Amniotic epithelial cell (primary cell): ENCODE measurements at regions not wholly inside any gene's neighbourhood (a gene's known extent, or its start where the extent isn't known, plus 50 kb on each side); places are given as distances from the start of the nearest gene placed in this dataset.
"Not testable (repeated sequence)": the region's sequence is repeated elsewhere in the genome, so short reads cannot be mapped to it uniquely, and the experiment has no call there.

Source experiments
- DNase-seq: peaks from one replicate; pipeline ENCODE4 v3.0.0-alpha.2; 2010; ENCODE audit warnings: low read depth

DNA sequence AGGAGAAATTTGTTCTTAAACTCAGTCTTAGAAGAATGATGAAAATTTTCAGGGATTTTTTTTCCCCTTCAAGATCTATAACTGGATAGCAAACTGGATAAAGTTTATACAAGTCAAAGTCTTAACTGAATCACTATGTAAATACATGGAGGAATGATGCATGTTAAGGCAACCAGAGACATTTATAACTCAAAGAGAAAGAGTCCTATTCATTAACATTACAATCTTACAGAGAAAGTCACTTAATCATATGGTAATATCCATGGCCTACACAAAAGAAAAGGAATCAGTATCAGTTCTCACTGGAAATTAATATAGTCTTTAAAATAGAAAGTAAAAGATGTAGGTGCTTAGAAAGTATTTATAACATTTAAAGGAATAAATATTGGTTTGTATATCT, 869.1 kb downstream of the TBL1XR1 start:
- DNase-seq, result no peak

GRCh38 chr3:176326894-176327490, 870.3 kb downstream of the TBL1XR1 start:
- DNase-seq, result not testable (repeated sequence)

DNA sequence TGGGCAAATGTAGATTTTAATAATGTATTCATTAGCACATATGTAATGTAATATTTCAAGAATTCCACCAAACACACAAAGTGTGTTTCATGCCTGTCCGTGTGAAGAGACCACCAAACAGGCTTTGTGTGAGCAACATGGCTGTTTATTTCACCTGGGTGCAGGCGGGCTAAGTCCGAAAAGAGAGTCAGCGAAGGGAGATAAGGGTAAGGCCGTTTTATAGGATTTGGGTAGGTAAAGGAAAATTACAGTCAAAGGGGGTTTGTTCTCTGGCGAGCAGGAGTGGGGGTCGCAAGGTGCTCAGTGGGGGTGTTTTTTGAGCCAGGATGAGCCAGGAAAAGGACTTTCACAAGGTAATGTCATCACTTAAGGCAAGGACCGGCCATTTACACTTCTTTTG, 875.8 kb downstream of the TBL1XR1 start:
- not testable (repeated sequence) for DNase-seq

- DNase-seq, result no peak
Observed at GRCh38 chr3:176321099-176321498, 876.2 kb downstream of the TBL1XR1 start.

DNA sequence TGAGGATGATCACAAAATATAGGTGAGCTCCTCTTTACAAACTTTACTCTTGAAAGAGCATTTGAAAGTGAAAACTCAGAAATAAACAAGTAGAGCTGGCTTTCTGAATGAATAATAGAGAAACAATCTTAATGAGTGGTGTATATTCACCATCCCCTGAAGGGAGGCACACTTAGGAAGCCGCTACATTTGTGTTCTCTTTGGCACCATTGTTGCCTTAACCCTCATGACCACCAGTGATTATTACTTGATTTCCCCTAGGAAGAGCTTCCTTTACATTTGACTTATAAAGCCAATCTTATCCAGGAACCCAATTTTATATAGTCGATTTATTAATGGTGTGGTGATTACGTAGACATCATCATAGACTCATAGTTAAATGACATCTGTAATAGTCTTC, 883.9 kb downstream of the TBL1XR1 start:
- no peak for DNase-seq

GRCh38 chr3:176310641-176311040, 886.6 kb downstream of the TBL1XR1 start:
- DNase-seq, result no peak

DNA sequence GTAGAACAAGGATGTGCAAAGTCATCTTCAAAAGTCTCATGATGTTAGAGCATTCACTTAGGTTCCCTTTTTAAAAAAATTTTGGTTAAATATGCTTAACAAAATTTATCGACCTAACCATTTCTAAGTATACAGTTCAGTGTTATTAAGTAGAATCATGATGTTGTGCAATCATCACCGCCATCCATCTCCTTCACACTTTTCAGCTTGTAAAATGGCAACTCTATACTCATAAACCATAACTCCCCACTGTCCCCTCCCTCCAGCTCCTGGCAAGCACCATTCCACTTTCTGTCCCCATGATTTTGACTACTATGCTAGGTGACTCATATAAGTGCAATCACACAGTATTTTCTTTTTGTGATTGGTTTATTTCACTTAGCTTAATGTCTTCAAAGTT, 895.0 kb downstream of the TBL1XR1 start:
- no peak for DNase-seq

DNA sequence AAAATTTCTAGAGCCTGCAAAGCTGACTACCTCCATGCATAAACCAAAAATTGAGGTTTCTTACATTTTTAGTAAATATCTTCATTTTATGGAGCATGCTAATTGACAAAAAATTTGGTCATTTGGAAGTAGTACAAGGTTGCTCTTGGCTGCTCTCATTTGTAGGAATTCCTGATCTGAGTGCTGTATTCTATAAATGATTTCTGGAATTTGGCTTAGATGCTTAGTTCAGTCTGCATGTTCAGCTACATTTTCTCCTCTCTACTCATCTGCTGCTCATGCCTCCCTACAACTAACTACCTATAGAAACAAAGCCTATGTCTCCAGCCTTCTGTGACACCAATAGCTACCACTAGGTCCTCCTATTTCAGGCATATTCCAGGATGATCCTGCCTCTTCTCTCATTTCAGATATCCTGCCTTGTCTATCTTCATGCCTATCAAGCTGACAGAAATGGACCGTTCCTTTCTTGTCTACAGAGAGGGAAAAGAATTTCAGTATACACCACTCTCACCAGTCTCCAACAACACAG, 901.1 kb downstream of the TBL1XR1 start:
- no peak for DNase-seq

DNA sequence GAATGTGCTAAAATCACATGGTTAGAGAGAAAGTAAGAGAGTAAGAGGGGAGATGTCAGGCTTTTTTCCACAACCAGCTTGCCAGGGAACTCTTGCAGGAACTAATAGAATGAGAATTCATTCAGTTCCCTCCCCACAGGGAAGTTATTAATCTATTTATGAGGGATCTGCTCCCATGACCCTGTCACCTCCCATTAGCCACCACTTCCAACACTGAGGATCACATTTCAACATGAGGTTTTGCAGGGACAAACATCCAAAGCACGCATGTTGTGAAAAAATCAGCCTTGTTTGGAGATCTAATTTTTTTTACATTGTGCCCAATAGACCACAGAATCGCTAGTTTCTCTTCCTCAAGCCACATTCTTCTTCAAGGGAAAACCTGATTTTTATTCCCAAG, 904.0 kb downstream of the TBL1XR1 start:
- DNase-seq, result no peak

DNA sequence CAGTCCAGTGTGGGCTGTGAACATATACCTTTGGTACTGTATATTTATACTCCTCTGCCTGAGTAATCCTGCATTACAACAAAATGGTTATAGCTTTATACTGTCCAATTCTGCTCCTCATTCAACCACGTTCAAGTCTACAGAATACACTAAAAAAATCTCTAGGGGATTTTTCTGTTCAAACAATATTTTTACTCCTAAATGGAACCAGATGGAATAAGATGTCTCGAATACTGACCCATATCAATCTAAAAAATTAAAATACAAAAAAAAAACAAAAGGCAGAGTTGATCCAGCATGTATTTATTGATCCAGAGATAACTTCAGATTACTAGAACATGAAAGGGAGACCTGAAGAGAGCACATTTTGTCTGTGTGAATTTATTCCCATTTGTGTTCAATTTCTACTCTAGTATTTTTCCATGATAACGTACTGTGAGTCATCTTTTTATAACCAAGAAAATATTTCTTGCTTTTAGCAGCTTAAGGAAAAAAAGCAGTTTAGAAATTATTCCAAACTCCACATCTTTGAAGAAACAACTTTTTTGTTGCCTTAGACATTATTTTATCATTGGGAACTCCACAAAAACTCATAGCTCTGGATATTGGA, 910.7 kb downstream of the TBL1XR1 start:
- DNase-seq, result no peak

- no peak for DNase-seq
Observed at GRCh38 chr3:176275538-176275937, 921.7 kb downstream of the TBL1XR1 start.

DNA sequence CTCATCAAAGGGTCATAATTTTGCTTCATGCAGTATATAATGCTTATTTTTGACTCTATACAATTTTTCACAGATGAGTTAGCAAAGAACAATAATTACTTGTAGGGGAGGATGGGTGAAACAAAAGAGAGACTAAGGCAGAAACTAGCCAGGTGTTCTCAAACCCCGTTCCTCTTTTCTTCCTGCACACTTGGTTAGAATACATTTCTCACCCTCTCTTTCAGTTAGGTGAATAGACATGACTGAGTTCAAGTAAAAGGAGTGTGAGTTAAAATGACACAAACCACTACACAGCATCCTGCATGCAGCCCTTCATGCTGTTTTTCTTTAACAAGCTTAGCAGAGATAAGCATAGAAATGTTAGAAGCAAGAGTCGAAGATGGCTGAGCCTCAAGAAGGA, 922.2 kb downstream of the TBL1XR1 start:
- no peak for DNase-seq

- no peak for DNase-seq
Observed at GRCh38 chr3:176274161-176274560, 923.1 kb downstream of the TBL1XR1 start.

DNA sequence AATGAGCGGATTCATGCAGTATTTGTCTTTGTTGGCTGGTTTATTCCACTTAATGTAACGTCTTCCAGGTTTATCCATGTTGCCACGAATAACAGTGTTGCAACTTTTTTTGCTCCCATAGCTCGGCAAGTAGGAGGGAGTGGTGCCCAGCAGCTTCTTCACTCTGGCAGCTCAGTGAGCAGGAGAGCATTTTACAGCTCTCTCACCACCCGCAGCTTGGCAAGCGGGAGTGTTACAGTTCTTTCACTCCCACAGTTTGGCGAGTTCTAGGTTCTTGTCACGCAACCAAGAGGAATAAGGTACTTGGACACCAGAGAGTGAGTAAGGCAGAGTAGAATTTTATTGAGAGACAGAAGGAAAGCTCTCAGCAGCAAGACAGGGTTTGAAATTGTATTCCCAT, 935.2 kb downstream of the TBL1XR1 start:
- no peak for DNase-seq

DNA sequence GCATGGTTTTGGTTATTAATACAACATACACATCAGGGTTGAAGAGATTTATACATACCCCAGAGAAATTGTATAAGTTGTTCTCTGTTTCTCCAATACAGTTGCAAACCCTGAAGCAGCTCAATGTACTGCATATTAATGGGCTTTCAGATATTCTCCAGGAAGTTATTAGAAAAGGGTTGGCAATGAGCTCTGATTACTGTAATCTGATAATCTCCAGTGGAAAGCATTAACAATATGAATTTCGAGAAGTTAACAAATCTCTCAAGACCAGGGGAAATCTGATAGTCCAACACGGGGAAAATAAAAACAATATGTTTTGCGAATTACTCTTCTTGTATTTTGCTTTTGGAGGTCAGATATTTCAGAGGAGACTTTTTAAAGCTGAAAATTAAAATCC, 950.1 kb downstream of the TBL1XR1 start:
- DNase-seq, result no peak

DNA sequence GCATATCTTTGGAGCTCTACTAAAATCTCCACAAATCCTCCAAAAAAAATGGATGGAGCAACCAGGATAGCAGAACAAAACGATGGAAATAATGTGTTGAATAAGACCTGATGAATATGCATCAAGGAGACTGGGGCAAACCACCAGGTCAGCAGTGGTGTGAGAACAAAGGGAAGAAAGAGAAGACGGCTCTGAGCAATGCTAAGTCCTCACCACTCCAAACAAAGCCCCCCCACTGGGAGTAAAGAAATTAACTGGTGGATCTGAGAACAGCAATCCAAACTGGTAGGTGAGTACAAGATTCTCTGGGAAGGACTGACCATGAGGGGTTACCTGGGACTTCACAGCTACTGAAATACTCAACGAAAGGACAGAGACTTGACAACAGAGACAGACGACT, 977.3 kb downstream of the TBL1XR1 start:
- DNase-seq, result no peak

- DNase-seq, result no peak
Observed at GRCh38 chr3:176214758-176215157, 982.5 kb downstream of the TBL1XR1 start.

DNA sequence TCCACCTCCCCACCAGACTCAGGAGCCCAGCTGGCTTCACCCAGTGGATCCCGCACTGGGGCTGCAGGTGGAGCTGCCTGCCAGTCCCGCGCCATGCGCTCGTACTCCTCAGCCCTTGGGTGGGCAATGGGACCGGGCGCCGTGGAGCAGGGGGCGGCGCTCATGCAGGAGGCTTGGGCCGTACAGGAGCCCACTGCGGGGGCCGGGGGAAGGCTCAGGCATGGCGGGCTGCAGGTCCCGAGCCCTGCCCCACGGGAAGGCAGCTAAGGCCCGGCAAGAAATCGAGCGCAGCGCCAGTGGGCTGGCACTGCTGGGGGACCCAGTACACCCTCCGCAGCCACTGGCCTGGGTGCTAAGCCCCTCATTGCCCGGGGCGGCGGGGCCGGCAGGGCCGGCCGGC, 984.0 kb downstream of the TBL1XR1 start:
- DNase-seq, result not testable (repeated sequence)

DNA sequence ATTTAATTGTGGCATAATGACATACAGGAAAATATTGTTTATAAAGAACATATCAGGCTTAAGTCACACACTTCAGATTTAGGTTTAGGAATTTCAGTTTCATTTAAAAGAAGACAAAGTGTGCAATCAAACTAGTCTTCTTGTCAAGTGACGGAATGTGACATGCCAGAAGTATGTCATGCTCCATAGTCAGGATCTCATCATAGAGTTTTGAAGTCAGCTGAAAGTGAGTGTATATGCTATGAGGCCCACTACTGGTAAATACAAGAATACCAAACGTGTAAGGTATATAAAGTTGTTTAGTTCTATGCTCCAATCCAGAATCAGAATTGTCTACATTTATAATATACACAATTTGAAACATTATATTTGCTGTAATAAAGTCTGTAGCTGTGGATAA, 988.4 kb downstream of the TBL1XR1 start:
- DNase-seq, result no peak

DNA sequence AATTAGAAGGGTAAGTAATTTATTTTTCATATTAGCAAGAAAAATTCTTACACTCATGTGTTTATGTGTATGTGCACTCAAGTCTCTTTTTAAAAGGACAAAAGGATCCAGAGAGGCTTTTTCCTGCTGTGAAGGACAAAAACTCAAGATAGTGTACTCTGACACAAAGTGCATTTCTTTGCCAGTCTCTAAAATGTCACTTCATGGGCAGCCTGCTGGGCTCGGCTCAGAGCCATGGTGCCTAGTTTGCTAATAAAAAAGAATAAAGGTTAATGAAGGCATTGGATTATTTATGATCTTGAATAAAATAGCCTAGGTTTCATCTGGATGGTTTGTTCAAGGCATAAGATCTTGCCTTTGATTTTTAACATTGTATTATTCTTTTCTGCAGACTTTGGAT, 989.0 kb downstream of the TBL1XR1 start:
- no peak for DNase-seq

GRCh38 chr3:176206809-176207208, 990.5 kb downstream of the TBL1XR1 start:
- no peak for DNase-seq

DNA sequence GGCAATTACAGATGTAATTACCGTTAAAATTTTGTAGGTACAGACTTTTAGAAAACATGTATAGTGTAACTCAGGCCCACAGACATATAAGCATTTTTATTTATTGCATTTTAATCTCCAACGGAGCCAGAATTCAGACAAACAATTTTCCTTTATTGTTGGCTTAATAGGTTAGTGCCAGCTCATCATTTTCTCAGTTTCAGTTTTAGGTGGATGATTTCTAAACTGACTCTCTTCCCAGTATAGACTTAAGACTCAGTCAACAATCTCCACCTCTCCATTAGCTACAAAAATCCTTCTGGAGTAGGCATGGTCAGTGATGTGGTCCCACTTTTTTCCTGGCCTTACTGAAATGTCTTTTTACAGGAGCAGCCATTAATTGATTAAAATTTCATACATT, 994.6 kb downstream of the TBL1XR1 start:
- DNase-seq, result no peak

DNA sequence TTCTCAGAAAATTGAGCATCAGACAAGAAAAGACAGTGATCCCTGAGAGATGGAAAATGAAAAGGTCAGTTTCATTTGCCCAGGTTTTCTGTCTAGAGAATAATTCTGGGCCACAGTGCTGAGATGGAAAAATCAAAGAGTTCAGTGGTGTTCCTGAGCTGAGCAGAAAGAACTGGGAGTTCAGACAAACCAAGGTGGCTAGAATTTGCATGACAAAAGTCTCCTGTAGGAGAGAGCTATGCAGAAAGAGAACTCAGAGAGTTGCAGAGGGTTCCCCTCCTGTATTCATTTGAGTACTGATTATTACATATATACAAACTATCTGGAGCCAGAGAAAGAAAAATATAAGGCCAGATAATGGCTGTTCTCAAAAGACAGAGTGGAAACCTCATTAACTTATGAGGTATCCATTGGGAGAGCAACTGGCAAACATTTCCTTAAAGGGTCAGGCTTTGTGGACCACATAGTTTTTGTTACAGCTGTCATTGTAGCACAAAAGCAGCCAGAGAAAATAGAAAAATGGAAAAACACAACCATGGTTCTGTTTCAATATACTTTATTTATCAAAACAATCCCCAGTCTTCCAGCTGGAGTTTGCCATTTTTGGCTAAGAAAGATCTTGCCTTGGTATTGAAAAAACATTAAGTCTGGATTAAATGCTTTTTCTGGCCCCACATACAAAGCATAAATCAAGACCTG, 1004.1 kb downstream of the TBL1XR1 start:
- DNase-seq, result no peak
